Progenitor cell of endocrine pancreas (in vitro differentiated cells): ENCODE measurements at regions not wholly inside any gene's neighbourhood (a gene's known extent, or its start where the extent isn't known, plus 50 kb on each side); places are given as distances from the start of the nearest gene placed in this dataset.
A peak's percentile ranks its signal among the peaks of the same experiment; 100 is the strongest.

Experiments
- DNase-seq: peaks from one replicate; pipeline ENCODE4 v3.0.0; 2021; ENCODE audit warnings: low spot score; ENCODE audit not compliant: unreplicated experiment
- H3K27ac Mint-ChIP-seq: 2 replicates; pipeline ENCODE4 v1.8.0; 2021; ENCODE audit warnings: mild to moderate bottlenecking, moderate library complexity, mixed read lengths
- H3K27me3 Mint-ChIP-seq: 2 replicates; pipeline ENCODE4 v1.8.0; 2021; ENCODE audit warnings: mixed read lengths
- H3K36me3 Mint-ChIP-seq: 2 replicates; pipeline ENCODE4 v1.8.0; 2022; ENCODE audit warnings: mixed read lengths; ENCODE audit not compliant: insufficient read depth
- H3K4me1 Mint-ChIP-seq: 2 replicates; pipeline ENCODE4 v1.8.0; 2021; ENCODE audit warnings: low read depth, mixed read lengths
- H3K4me3 Mint-ChIP-seq: 2 replicates; pipeline ENCODE4 v1.8.0; 2021; ENCODE audit warnings: low read depth, mild to moderate bottlenecking, moderate library complexity, mixed read lengths
- H3K9me3 Mint-ChIP-seq: 2 replicates; pipeline ENCODE4 v1.8.0; 2021; ENCODE audit warnings: low read depth, mixed read lengths
- TF ChIP-seq, protein P1 (sequence below): fragments of 200-600 bp; sonication (generic); IDR thresholded peaks from one replicate; pipeline ENCODE4 v1.5.0; 2021; ENCODE audit warnings: antibody characterized with exemption, mild to moderate bottlenecking; ENCODE audit not compliant: unreplicated experiment

DNA sequence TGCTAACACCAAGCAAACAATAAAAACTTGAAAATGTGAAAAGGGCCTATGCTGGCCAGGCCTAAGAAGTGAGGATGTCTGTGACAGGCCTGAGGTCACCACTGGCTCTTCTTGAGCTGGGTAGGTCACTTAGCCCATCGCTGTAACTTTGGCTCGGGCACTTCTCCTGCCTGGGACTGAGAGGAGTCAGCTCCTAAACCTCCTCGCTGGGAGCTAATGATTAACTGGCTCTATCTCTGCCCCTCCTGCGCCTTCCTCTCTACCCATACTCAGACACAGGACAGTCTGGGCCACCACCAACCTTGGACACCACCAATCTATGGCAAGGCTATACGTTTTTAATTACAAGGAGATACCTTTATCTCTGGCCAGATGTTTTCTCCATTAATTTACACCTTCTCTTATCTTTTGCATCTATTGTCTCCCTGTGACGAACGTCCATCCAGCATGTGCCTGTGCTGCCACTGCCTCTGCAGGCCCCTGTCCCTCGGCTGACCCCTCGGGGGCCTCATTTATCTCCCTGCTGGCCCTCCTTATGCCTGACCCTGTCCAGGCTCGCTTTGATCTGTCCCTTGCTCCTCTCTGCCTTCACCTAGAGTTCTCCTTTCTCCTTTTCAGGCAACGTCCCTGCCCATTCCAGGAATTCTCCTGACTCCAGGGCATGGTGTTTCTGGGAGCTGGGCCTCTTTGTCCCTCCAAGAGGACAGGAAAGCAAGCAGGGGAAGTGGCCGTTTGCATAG lies 149.1 kb upstream of the GATA6 start:
- peaks cover 3% of the 10 kb centered on the region for H3K36me3 Mint-ChIP-seq
- no peak for DNase-seq
- H3K27me3 Mint-ChIP-seq, result no peaks in the 10 kb centered on the region
- TF ChIP-seq, protein P1, sequence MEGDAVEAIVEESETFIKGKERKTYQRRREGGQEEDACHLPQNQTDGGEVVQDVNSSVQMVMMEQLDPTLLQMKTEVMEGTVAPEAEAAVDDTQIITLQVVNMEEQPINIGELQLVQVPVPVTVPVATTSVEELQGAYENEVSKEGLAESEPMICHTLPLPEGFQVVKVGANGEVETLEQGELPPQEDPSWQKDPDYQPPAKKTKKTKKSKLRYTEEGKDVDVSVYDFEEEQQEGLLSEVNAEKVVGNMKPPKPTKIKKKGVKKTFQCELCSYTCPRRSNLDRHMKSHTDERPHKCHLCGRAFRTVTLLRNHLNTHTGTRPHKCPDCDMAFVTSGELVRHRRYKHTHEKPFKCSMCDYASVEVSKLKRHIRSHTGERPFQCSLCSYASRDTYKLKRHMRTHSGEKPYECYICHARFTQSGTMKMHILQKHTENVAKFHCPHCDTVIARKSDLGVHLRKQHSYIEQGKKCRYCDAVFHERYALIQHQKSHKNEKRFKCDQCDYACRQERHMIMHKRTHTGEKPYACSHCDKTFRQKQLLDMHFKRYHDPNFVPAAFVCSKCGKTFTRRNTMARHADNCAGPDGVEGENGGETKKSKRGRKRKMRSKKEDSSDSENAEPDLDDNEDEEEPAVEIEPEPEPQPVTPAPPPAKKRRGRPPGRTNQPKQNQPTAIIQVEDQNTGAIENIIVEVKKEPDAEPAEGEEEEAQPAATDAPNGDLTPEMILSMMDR, result no peak
- H3K27ac Mint-ChIP-seq, result peak overlapping the region; percentile 94
- peak overlapping the region; percentile 5 for H3K4me3 Mint-ChIP-seq
- H3K9me3 Mint-ChIP-seq, result no peaks in the 10 kb centered on the region
- H3K4me1 Mint-ChIP-seq, result peaks cover 43% of the 10 kb centered on the region

DNA sequence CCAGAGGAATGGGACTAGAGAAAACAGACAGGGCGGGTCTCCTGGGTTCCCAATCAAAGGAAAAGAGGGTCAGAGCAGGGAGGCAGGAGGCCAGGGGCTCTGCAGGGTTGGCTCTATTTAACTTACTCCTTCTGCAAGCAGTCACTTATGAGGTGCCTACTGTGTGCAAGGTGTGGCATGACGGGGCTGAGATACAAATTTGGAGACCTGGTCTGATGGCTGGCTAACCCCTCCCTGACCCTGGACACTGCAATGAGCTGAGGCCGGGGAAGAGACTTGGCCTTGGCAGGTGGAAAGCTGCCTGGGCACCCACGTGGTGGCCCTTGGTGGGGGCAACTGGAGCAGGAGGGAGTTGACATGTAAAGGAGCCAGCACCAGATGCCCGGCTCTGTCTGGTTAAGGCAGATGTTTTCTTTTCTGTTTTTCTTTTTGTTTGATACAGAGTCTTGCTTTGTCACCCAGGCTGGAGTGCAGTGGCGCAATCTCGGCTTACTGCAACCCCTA lies 148.5 kb upstream of the GATA6 start:
- H3K4me3 Mint-ChIP-seq, result peak overlapping the region; percentile 5
- H3K9me3 Mint-ChIP-seq, result no peaks in the 10 kb centered on the region
- peaks cover 3% of the 10 kb centered on the region for H3K36me3 Mint-ChIP-seq
- no peaks in the 10 kb centered on the region for H3K27me3 Mint-ChIP-seq
- peaks cover 44% of the 10 kb centered on the region for H3K4me1 Mint-ChIP-seq
- TF ChIP-seq, protein P1, result no peak
- DNase-seq, result no peak
- peak overlapping the region; percentile 94 for H3K27ac Mint-ChIP-seq

DNA sequence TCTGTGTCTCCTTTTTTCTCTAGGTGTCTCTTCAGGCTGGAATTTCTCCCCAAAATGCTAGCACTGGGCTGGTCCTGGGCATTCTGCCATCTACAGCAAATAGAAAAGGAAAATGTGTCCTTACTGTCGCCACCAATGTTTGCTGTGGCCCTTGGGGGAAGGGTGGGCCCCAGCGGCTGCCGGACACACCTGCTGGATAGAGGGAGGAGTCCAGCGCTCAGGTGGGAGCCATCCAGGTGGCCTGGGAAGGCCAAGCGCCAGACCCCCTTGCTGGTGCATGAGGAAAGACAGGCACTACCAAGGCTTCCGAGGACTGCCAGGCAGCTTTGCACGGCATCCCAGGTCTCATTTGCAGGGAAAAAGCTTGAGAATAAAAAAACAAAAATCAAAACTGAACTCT lies 147.7 kb upstream of the GATA6 start:
- Mint-ChIP-seq H3K4me1 (peaks cover 51% of the 10 kb centered on the region), H3K4me3 (peak overlapping the region; percentile 16), H3K36me3 (peaks cover 2% of the 10 kb centered on the region), H3K27ac (peak overlapping the region; percentile 90), H3K27me3 (no peaks in the 10 kb centered on the region), H3K9me3 (no peaks in the 10 kb centered on the region)
- no peak for DNase-seq
- TF ChIP-seq, protein P1, result no peak

DNA sequence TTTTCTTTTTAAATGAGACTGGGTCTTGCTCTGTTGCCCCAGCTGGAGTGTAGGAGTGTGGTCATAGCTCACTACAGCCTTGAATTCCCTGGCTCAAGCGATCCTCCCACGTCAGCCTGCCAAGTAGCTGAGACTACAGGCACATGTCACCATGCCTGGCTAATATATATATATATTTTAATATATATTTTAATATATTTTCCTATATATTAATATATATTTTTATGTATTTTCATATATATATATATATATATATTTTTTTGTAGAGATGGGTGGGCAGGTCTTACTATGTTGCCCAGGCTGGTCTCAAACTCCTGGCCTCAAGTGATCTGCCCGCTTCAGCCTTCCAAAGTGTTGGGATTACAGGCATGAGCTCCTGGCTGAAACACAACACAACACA lies 144.5 kb upstream of the GATA6 start:
- H3K4me1 Mint-ChIP-seq, result peaks cover 44% of the 10 kb centered on the region

DNA sequence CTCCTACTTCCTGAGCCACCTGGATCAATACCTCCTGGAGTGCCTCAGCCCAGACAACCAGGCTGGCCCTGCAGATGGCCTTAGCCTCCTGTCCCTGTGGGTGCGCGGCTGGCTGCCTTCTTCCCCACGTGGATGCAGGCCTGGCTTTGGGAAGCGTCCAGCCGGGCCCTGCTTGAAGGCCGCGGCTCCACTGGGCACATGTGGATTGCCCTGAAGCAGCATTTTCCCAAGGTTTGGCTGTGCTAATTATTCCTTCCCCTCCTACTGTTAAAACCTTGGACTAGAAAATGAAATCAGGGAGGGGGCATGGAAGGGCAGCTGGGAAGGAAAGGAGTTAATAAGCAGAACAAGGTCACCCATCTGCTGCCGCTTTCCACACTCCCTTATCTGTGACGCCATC lies 143.0 kb upstream of the GATA6 start:
- H3K4me1 Mint-ChIP-seq, result peaks cover 33% of the 10 kb centered on the region

More for the DNA sequence above, 144.5 kb upstream of the GATA6 start:
- no peak for DNase-seq
- Mint-ChIP-seq H3K4me3 (no peak overlapping the region), H3K9me3 (no peaks in the 10 kb centered on the region), H3K27me3 (no peaks in the 10 kb centered on the region), H3K27ac (no peak overlapping the region), H3K36me3 (no peaks in the 10 kb centered on the region)
- TF ChIP-seq, protein P1, result no peak

More for the DNA sequence above, 143.0 kb upstream of the GATA6 start:
- TF ChIP-seq, protein P1, result no peak
- H3K4me3 Mint-ChIP-seq, result no peak overlapping the region
- no peaks in the 10 kb centered on the region for H3K27me3 Mint-ChIP-seq
- no peak overlapping the region for H3K27ac Mint-ChIP-seq
- DNase-seq, result no peak
- no peaks in the 10 kb centered on the region for H3K9me3 Mint-ChIP-seq
- no peaks in the 10 kb centered on the region for H3K36me3 Mint-ChIP-seq
